Endodermal cell (in vitro differentiated cells): ENCODE measurements at regions not wholly inside any gene's neighbourhood (a gene's known extent, or its start where the extent isn't known, plus 50 kb on each side); places are given as distances from the start of the nearest gene placed in this dataset.

Experiments used
- DNase-seq: peaks from one replicate; pipeline ENCODE4 v3.0.0-alpha.2; 2017
- H3K27ac ChIP-seq: 2 replicates; pipeline ENCODE4 v1.5.1; 2013; ENCODE audit warnings: mild to moderate bottlenecking, low read depth, low read length, moderate library complexity
- H3K27me3 ChIP-seq: 2 replicates; pipeline ENCODE4 v1.6.1; 2013; ENCODE audit warnings: mild to moderate bottlenecking, low read length, moderate library complexity; ENCODE audit not compliant: insufficient read depth, control insufficient read depth, poor library complexity, severe bottlenecking
- H3K36me3 ChIP-seq: 2 replicates; pipeline ENCODE4 v1.7.0; 2013; ENCODE audit warnings: mild to moderate bottlenecking, low read length, moderate library complexity; ENCODE audit not compliant: control insufficient read depth, insufficient read depth
- H3K4me1 ChIP-seq: one replicate; pipeline ENCODE4 v1.7.0; 2013; ENCODE audit warnings: low read length; ENCODE audit not compliant: control insufficient read depth, insufficient read depth
- H3K4me3 ChIP-seq: 2 replicates; pipeline ENCODE4 v1.5.1; 2013; ENCODE audit warnings: mild to moderate bottlenecking, low read length, moderate library complexity
- H3K9ac ChIP-seq: 2 replicates; pipeline ENCODE4 v1.6.1; 2013; ENCODE audit warnings: mild to moderate bottlenecking, low read length, moderate library complexity; ENCODE audit not compliant: poor library complexity, severe bottlenecking; ENCODE audit errors: extremely low read depth
- H3K9me3 ChIP-seq: 2 replicates; pipeline ENCODE4 v1.6.1; 2013; ENCODE audit warnings: mild to moderate bottlenecking, low read length, moderate library complexity; ENCODE audit not compliant: control insufficient read depth
- H3K27ac Mint-ChIP-seq: 2 replicates; pipeline ENCODE4 v1.8.0; 2020; ENCODE audit warnings: mixed read lengths
- H3K27me3 Mint-ChIP-seq: 2 replicates; pipeline ENCODE4 v1.8.0; 2021; ENCODE audit warnings: mild to moderate bottlenecking, mixed read lengths; ENCODE audit not compliant: insufficient read depth
- H3K36me3 Mint-ChIP-seq: 2 replicates; pipeline ENCODE4 v1.8.0; 2020; ENCODE audit warnings: low read depth, mixed read lengths
- H3K4me1 Mint-ChIP-seq: 2 replicates; pipeline ENCODE4 v1.8.0; 2020; ENCODE audit warnings: mixed read lengths
- H3K4me3 Mint-ChIP-seq: 2 replicates; pipeline ENCODE4 v1.8.0; 2020; ENCODE audit warnings: mild to moderate bottlenecking, moderate library complexity, mixed read lengths
- H3K9me3 Mint-ChIP-seq: 2 replicates; pipeline ENCODE4 v1.8.0; 2020; ENCODE audit warnings: mild to moderate bottlenecking, mixed read lengths
- CTCF ChIP-seq: fragments of 200-600 bp; sonication (generic); conservative IDR thresholded peaks from 2 replicates; pipeline ENCODE4 v1.5.0; 2021; ENCODE audit warnings: antibody characterized with exemption, mild to moderate bottlenecking
- WGBS, 2 experiments: methylation state at CpG; one replicate each; pipeline versions ENCODE4 v1.1.5 to v1.1.7; 2013; ENCODE audit warnings: missing lambda C conversion rate in 2 of 2, mixed read lengths in 1 of 2; ENCODE audit not compliant: insufficient coverage in 1 of 2, insufficient read length in 1 of 2; 5-methylcytosine and 5-hydroxymethylcytosine counted together

DNA sequence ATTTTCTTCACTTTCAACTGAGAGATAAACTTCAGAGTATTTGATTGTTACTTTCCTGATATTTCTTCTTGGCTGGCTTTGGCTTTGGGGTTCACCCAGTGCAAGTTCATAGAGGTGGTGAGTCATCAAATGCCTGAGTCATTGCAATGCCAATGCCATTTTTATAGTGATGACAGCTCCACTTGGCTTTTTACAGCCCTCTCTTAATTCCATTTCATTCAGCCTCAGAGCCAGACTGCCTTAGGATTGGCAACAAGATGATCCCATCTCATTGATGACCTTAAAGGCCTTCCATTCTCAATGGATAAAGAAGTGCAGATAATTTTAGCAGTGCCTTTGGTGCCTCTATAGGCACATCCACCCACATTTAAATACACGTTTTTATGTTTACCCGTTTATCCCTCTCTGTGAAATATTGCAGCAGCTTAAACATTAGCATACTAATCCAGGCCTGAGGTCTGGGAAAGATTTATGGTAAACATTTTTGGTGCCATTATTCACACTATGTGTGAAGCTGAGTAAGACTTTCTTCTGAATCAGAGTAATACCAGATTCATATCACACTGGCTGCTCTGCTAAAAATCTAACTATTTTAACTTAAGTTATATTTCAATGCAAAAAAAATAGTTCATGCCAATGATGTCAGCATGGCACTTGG is 88.9 kb upstream of the TYRP1 start:
- Histone ChIP-seq H3K27me3 (no peaks in the 10 kb centered on the region), H3K4me1 (no peaks in the 10 kb centered on the region), H3K36me3 (no peaks in the 10 kb centered on the region), H3K9ac (no peak overlapping the region), H3K9me3 (no peaks in the 10 kb centered on the region), H3K27ac (no peak overlapping the region), H3K4me3 (no peak overlapping the region)
- no peak for TF ChIP-seq CTCF
- no peak overlapping the region for H3K4me3 Mint-ChIP-seq
- no peaks in the 10 kb centered on the region for H3K4me1 Mint-ChIP-seq
- H3K36me3 Mint-ChIP-seq: no peaks in the 10 kb centered on the region
- 71% methylated on average over 2 of the region's 2 CpGs; no CpG with 5 or more reads in 1 of the 2 experiments for WGBS, 2 experiments
- no peaks in the 10 kb centered on the region for H3K27me3 Mint-ChIP-seq
- no peak for DNase-seq
- no peaks in the 10 kb centered on the region for H3K9me3 Mint-ChIP-seq
- no peak overlapping the region for H3K27ac Mint-ChIP-seq

DNA sequence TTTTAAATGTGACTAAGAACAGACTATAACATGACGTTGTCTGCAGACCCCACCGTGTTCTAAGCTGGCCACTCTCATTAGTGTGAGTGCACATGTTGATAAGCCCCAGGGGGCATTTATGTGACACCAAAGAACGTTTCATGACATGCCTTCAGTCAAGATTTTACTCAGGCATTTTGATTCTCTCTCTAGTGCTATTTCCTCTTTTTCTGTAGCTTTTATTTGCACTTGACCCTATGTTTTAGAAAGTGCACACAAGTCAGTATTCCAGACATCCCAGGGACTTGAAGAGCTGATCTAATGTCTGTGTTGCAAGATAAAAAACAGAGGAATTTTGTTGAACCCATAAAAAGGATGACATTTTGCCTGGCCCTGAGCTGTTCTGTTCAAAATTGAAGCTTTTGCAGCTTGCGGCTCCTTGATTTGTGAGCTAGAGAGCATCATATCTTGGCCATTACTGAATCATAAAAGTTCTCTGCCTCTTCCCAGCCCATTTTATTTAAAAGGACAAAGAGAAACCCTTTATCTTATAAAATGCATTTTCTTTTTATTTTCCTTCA is 80.9 kb upstream of the TYRP1 start:
- no peaks in the 10 kb centered on the region for H3K36me3 ChIP-seq
- Mint-ChIP-seq H3K36me3 (no peaks in the 10 kb centered on the region), H3K9me3 (peaks cover 3% of the 10 kb centered on the region), H3K27me3 (no peaks in the 10 kb centered on the region), H3K27ac (no peak overlapping the region), H3K4me3 (no peak overlapping the region), H3K4me1 (peaks cover 14% of the 10 kb centered on the region)
- no peak overlapping the region for H3K9ac ChIP-seq
- no peak for DNase-seq
- H3K9me3 ChIP-seq: no peaks in the 10 kb centered on the region
- peaks cover 4% of the 10 kb centered on the region for H3K4me1 ChIP-seq
- H3K27ac ChIP-seq: no peak overlapping the region
- no peak overlapping the region for H3K4me3 ChIP-seq
- no peaks in the 10 kb centered on the region for H3K27me3 ChIP-seq
- WGBS, 2 experiments: 69 to 88% methylated on average over 4 of the region's 4 CpGs
- no peak for TF ChIP-seq CTCF

GRCh38 chr9:12613071-12613470 is 80.1 kb upstream of the TYRP1 start:
- no peak for TF ChIP-seq CTCF
- H3K4me1 Mint-ChIP-seq: peaks cover 14% of the 10 kb centered on the region
- no peaks in the 10 kb centered on the region for H3K27me3 Mint-ChIP-seq
- Histone ChIP-seq H3K4me3 (no peak overlapping the region), H3K36me3 (no peaks in the 10 kb centered on the region), H3K27ac (no peak overlapping the region), H3K9ac (no peak overlapping the region), H3K9me3 (no peaks in the 10 kb centered on the region), H3K4me1 (peaks cover 4% of the 10 kb centered on the region), H3K27me3 (no peaks in the 10 kb centered on the region)
- no peak for DNase-seq
- no peaks in the 10 kb centered on the region for H3K36me3 Mint-ChIP-seq
- 100% methylated on average over 1 of the region's 1 CpG; no CpG with 5 or more reads in 1 of the 2 experiments for WGBS, 2 experiments
- no peak overlapping the region for H3K27ac Mint-ChIP-seq
- H3K4me3 Mint-ChIP-seq: no peak overlapping the region
- H3K9me3 Mint-ChIP-seq: peaks cover 3% of the 10 kb centered on the region
